ENCODE measurements at regions not wholly inside any gene's neighbourhood (a gene's known extent, or its start where the extent isn't known, plus 50 kb on each side); places are given as distances from the start of the nearest gene placed in this dataset.

GRCh38 chr1:94592571-94592920, 51.0 kb upstream of the F3 start:
- DNase-seq (ENCODE audit: low spot score): peak; percentile 78

DNA sequence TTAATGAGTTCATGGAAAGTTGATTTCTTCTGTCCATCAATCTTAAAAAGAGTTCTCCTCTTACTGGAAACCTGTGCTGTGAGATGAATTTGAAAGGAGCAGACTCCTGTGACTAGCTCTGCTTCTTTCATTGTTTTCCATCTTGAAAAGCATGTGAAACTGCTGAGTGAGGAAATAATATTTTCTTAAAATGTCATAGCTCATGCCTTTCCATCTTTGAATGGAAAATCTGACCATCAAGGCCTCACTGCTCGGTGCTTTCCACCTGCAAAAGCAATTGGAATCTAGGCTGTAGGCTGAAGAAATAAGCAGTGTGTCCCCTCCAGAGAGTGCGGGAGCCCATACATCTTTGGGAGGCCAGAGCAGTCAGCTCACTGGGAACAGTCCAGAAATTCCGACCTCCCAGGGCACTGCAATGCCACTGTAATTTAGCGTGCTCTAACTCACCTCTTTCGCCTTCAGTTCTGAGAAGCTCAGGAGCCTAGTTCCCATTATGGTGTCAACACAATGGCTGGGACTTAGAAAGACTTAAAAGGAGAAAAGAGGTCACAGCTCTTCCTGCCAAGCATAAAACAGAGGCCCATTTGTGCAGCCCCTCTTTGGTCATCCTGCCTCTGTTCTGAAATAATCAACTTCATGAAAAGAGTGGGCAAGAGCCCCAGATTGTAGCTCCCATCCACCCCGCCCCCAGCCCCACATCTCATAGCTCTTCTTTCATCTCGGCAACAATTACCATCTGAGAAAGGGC, 50.4 kb upstream of the F3 start:
- peak; percentile 85 for DNase-seq (ENCODE audit: low spot score)

Data from globus pallidus (tissue), 1 donor.